Colonic mucosa (tissue), 4 donors: ENCODE measurements at regions not wholly inside any gene's neighbourhood (a gene's known extent, or its start where the extent isn't known, plus 50 kb on each side); places are given as distances from the start of the nearest gene placed in this dataset.

Source experiments
- DNase-seq: peaks from one replicate; pipeline ENCODE4 v3.0.0-alpha.2; 2020
- H3K27ac ChIP-seq: fragments of 200-600 bp; one replicate; pipeline ENCODE4 v1.8.0; 2021
- H3K27me3 ChIP-seq: fragments of 200-600 bp; one replicate; pipeline ENCODE4 v1.8.0; 2021
- H3K36me3 ChIP-seq: fragments of 200-600 bp; one replicate; pipeline ENCODE4 v1.8.0; 2021
- H3K4me1 ChIP-seq: fragments of 200-600 bp; one replicate; pipeline ENCODE4 v1.8.0; 2021; ENCODE audit warnings: mild to moderate bottlenecking
- H3K4me3 ChIP-seq: fragments of 200-600 bp; one replicate; pipeline ENCODE4 v1.8.0; 2021
- H3K9ac ChIP-seq, 2 donors: one replicate each; pipeline ENCODE4 v1.7.0; 2013; ENCODE audit warnings: control low read depth in 2 of 2, low read depth in 2 of 2, low read length in 2 of 2
- H3K9me3 ChIP-seq: fragments of 200-600 bp; one replicate; pipeline ENCODE4 v1.8.0; 2021
- intact Hi-C: fragments of 100-400 bp; cut with DNase I; formaldehyde crosslinking; loops from one replicate; pipeline ENCODE4 v1.14.1; 2022
- TF ChIP-seq, protein P1 (sequence below): fragments of 200-600 bp; IDR thresholded peaks from one replicate; pipeline ENCODE4 v1.8.0; 2022; ENCODE audit warnings: antibody characterized with exemption, mild to moderate bottlenecking
- donor health status: healthy.
- donor health status: DM: no; HTN: no; CAD: no.
- donor health status: DM: no; HTN: no; CAD: no.

DNA sequence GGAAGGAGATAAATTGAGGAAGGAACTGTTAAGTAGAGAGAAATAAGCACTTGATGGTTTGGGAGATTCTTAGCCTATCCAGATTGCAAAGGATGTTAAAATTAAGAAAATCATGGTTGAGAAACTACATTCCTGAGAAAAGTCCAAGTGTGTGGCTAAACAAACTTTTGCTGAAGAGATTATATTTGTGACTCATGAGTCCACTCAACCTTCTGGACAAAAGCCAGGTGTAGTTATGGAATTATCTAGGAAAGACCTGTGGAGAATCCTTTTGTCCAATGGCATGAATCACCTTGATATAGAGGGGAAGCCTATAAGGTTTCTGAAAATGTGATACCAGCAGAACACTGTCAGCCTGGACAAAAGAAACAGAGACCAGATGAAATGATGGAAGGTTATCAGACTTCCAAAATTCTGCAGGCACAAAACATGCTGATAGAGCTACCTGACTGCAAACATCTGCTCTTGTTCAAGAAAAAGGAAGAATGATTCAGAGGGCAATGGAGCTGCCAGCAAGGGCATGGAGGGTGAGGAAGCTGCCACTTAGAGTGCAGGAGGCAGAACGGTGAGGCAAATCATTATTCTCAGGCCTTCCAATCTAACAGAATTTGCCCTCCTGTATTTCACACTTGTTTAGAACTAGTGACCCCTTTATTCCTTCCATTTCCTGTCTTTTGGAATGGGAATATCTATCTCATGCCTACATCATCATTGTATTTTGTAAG lies 300.6 kb upstream of the PRMT6 start:
- no peaks in the 10 kb centered on the region for H3K4me1 ChIP-seq
- DNase-seq: no peak
- H3K9ac ChIP-seq: no peak overlapping the region
- H3K27ac ChIP-seq: no peak overlapping the region
- H3K27me3 ChIP-seq: no peaks in the 10 kb centered on the region
- no peak overlapping the region for H3K4me3 ChIP-seq
- no peaks in the 10 kb centered on the region for H3K36me3 ChIP-seq
- no peaks in the 10 kb centered on the region for H3K9me3 ChIP-seq
- TF ChIP-seq, protein P1, sequence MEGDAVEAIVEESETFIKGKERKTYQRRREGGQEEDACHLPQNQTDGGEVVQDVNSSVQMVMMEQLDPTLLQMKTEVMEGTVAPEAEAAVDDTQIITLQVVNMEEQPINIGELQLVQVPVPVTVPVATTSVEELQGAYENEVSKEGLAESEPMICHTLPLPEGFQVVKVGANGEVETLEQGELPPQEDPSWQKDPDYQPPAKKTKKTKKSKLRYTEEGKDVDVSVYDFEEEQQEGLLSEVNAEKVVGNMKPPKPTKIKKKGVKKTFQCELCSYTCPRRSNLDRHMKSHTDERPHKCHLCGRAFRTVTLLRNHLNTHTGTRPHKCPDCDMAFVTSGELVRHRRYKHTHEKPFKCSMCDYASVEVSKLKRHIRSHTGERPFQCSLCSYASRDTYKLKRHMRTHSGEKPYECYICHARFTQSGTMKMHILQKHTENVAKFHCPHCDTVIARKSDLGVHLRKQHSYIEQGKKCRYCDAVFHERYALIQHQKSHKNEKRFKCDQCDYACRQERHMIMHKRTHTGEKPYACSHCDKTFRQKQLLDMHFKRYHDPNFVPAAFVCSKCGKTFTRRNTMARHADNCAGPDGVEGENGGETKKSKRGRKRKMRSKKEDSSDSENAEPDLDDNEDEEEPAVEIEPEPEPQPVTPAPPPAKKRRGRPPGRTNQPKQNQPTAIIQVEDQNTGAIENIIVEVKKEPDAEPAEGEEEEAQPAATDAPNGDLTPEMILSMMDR: no peak
- intact Hi-C loops: no loop called here

- Histone ChIP-seq H3K36me3 (no peaks in the 10 kb centered on the region), H3K27ac (no peak overlapping the region), H3K27me3 (no peaks in the 10 kb centered on the region), H3K9me3 (no peaks in the 10 kb centered on the region), H3K4me3 (no peak overlapping the region), H3K4me1 (no peaks in the 10 kb centered on the region), H3K9ac (no peak overlapping the region)
- intact Hi-C loops: no loop called here
- TF ChIP-seq, protein P1: no peak
- DNase-seq: no peak
Measured at GRCh38 chr1:106756752-106757151, 299.7 kb upstream of the PRMT6 start.

DNA sequence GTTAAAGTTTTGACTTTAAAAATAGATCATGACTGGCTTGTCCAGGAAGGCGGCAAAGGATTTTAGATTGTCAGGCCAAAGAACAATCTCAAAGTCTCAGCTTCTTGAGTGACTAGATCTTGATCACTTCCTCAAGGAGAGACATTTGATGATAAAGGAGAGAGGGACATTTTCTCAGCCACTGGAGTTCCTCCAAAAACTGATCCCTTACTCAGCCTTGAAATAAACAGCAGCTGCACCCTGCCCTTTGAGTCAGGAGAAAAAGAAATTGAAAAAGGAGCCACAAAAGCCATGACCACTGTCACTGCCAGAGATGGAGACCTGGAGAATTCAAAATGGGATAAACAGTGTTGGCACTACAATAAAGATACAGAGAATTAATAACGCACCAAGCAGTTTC lies 288.4 kb upstream of the PRMT6 start:
- Histone ChIP-seq H3K4me1 (no peaks in the 10 kb centered on the region), H3K9ac (no peak overlapping the region), H3K9me3 (no peaks in the 10 kb centered on the region), H3K36me3 (no peaks in the 10 kb centered on the region), H3K27me3 (no peaks in the 10 kb centered on the region), H3K27ac (no peak overlapping the region), H3K4me3 (no peak overlapping the region)
- intact Hi-C loops: no loop called here
- TF ChIP-seq, protein P1: no peak
- no peak for DNase-seq

- TF ChIP-seq, protein P1: no peak
- H3K4me3 ChIP-seq: no peak overlapping the region
Measured at GRCh38 chr1:106768501-106768900, 288.0 kb upstream of the PRMT6 start.

GRCh38 chr1:106773206-106773605 lies 283.3 kb upstream of the PRMT6 start:
- Histone ChIP-seq H3K27me3 (no peaks in the 10 kb centered on the region), H3K9ac (no peak overlapping the region), H3K4me3 (no peak overlapping the region), H3K4me1 (no peaks in the 10 kb centered on the region), H3K27ac (no peak overlapping the region), H3K36me3 (no peaks in the 10 kb centered on the region), H3K9me3 (no peaks in the 10 kb centered on the region)
- DNase-seq: no peak
- TF ChIP-seq, protein P1: no peak
- intact Hi-C loops: no loop called here

More at GRCh38 chr1:106768501-106768900, 288.0 kb upstream of the PRMT6 start:
- Histone ChIP-seq H3K27ac (no peak overlapping the region), H3K4me1 (no peaks in the 10 kb centered on the region), H3K9me3 (no peaks in the 10 kb centered on the region), H3K27me3 (no peaks in the 10 kb centered on the region), H3K9ac (no peak overlapping the region), H3K36me3 (no peaks in the 10 kb centered on the region)
- intact Hi-C loops: no loop called here
- DNase-seq: no peak
